Mesendoderm (in vitro differentiated cells): ENCODE measurements at regions not wholly inside any gene's neighbourhood (a gene's known extent, or its start where the extent isn't known, plus 50 kb on each side); places are given as distances from the start of the nearest gene placed in this dataset.
A peak's percentile ranks its signal among the peaks of the same experiment; 100 is the strongest.

Experiments used
- DNase-seq: peaks from one replicate; pipeline ENCODE4 v3.0.0; 2013
- H2AK5ac ChIP-seq: 2 replicates; pipeline ENCODE4 v1.6.1; 2013; ENCODE audit warnings: low read length, inconsistent platforms
- H2BK120ac ChIP-seq: 2 replicates; pipeline ENCODE4 v1.6.1; 2013; ENCODE audit warnings: low read depth, mild to moderate bottlenecking, low read length, moderate library complexity, mixed read lengths
- H2BK15ac ChIP-seq: replicated peaks from 2 replicates; pipeline ENCODE4 v1.6.1; 2013; ENCODE audit warnings: low read depth, mild to moderate bottlenecking, moderate library complexity
- H2BK5ac ChIP-seq: 2 replicates; pipeline ENCODE4 v1.6.1; 2013; ENCODE audit warnings: low read length, inconsistent platforms
- H3K18ac ChIP-seq: 2 replicates; pipeline ENCODE4 v1.6.1; 2013; ENCODE audit warnings: mild to moderate bottlenecking, low read length, mixed read lengths
- H3K23ac ChIP-seq: one replicate; pipeline ENCODE4 v1.6.1; 2013; ENCODE audit warnings: low read length
- H3K27ac ChIP-seq: 2 replicates; pipeline ENCODE4 v1.5.1; 2013; ENCODE audit warnings: low read depth, mild to moderate bottlenecking, inconsistent platforms, low read length, moderate library complexity
- H3K27me3 ChIP-seq: 2 replicates; pipeline ENCODE4 v1.6.1; 2013; ENCODE audit warnings: low read length, control low read depth, mild to moderate bottlenecking, inconsistent platforms; ENCODE audit not compliant: insufficient read depth, poor library complexity
- H3K36me3 ChIP-seq: 2 replicates; pipeline ENCODE4 v1.6.1; 2013; ENCODE audit warnings: low read length, inconsistent platforms; ENCODE audit not compliant: control insufficient read depth, insufficient read depth
- H3K4ac ChIP-seq: one replicate; pipeline ENCODE4 v1.6.1; 2013; ENCODE audit warnings: low read depth, mild to moderate bottlenecking, low read length, moderate library complexity
- H3K4me1 ChIP-seq: 2 replicates; pipeline ENCODE4 v1.6.1; 2013; ENCODE audit warnings: low read depth, low read length, inconsistent platforms; ENCODE audit not compliant: control insufficient read depth
- H3K4me2 ChIP-seq: 2 replicates; pipeline ENCODE4 v1.6.1; 2013; ENCODE audit warnings: low read length
- H3K4me3 ChIP-seq: 2 replicates; pipeline ENCODE4 v1.5.1; 2013; ENCODE audit warnings: mild to moderate bottlenecking, low read length
- H3K56ac ChIP-seq: one replicate; pipeline ENCODE4 v1.6.1; 2013; ENCODE audit warnings: low read length
- H3K79me1 ChIP-seq: 2 replicates; pipeline ENCODE4 v1.6.1; 2013; ENCODE audit warnings: low read length, inconsistent platforms
- H3K79me2 ChIP-seq: 2 replicates; pipeline ENCODE4 v1.6.1; 2013; ENCODE audit warnings: mild to moderate bottlenecking, low read length; ENCODE audit not compliant: control insufficient read depth, insufficient read depth
- H3K9ac ChIP-seq: 2 replicates; pipeline ENCODE4 v1.6.1; 2013; ENCODE audit warnings: low read length, inconsistent platforms
- H4K5ac ChIP-seq: one replicate; pipeline ENCODE4 v1.6.1; 2013; ENCODE audit warnings: low read length
- H4K8ac ChIP-seq: one replicate; pipeline ENCODE4 v1.6.1; 2013; ENCODE audit warnings: low read depth, mild to moderate bottlenecking, control low read depth, low read length, moderate library complexity
- WGBS: extraction: QIAGEN DNeasy Blood & Tissue Kit; methylation state at CpG from one replicate; pipeline ENCODE4 v1.1.7; 2013; ENCODE audit warnings: low lambda C conversion rate, missing lambda C conversion rate; ENCODE audit not compliant: insufficient coverage; ENCODE audit errors: extremely low coverage; 5-methylcytosine and 5-hydroxymethylcytosine counted together

DNA sequence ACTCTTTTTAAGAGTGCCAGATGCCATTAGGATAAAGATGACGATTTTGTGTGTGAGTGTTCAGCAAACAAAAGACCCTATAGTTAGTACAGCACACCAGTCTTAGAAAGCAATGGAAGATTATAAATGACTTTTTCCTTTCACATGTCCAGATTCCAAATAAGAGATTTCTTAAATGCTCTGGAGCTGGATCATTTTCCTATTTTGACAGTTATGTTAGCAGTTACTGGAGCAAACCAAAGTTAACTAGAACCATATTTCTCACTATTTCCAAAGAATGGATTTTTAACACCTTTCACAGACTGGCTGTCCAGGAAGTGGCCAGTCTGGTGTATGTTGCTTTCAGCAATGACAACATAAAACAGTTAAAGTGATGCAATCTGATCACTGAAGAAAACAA, 905.8 kb upstream of the ADGRL2 start:
- H3K79me2 ChIP-seq, result no peaks in the 10 kb centered on the region
- DNase-seq, result no peak
- H2AK5ac ChIP-seq, result no peak overlapping the region
- no peaks in the 10 kb centered on the region for H3K79me1 ChIP-seq
- no peak overlapping the region for H4K5ac ChIP-seq
- H3K4me3 ChIP-seq, result no peak overlapping the region
- H2BK120ac ChIP-seq, result no peak overlapping the region
- H3K4ac ChIP-seq, result no peak overlapping the region
- no peak overlapping the region for H3K27ac ChIP-seq
- H3K36me3 ChIP-seq, result no peaks in the 10 kb centered on the region
- no peaks in the 10 kb centered on the region for H3K27me3 ChIP-seq
- WGBS, result no CpG with 5 or more reads among the region's 1 CpG
- no peak overlapping the region for H3K9ac ChIP-seq
- no peak overlapping the region for H3K4me2 ChIP-seq
- no peaks in the 10 kb centered on the region for H3K4me1 ChIP-seq
- no peak overlapping the region for H2BK15ac ChIP-seq
- no peak overlapping the region for H3K23ac ChIP-seq
- no peak overlapping the region for H4K8ac ChIP-seq
- H2BK5ac ChIP-seq, result no peak overlapping the region
- no peak overlapping the region for H3K56ac ChIP-seq
- no peak overlapping the region for H3K18ac ChIP-seq

DNA sequence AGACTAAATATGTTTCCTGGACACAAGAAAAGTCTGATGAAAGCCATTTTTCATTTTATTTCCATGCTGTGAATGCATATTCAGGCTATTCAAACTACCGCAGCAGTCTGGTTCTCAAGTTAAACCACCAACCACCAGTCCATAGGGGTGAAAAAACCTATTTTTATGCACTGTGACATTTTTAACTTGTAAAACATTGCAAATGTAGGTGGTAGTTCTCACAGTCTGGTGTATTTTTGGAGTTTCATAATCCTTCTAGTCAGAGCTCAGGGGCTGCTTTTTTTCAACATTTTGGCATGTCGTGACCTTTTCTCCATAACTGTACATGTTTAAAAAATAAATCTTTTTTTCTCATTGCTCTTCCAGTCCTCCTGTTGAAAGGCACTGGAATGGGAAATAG, 907.6 kb upstream of the ADGRL2 start:
- Histone ChIP-seq H2BK15ac (no peak overlapping the region), H3K27ac (no peak overlapping the region)
- no CpG with 5 or more reads among the region's 2 CpGs for WGBS

DNA sequence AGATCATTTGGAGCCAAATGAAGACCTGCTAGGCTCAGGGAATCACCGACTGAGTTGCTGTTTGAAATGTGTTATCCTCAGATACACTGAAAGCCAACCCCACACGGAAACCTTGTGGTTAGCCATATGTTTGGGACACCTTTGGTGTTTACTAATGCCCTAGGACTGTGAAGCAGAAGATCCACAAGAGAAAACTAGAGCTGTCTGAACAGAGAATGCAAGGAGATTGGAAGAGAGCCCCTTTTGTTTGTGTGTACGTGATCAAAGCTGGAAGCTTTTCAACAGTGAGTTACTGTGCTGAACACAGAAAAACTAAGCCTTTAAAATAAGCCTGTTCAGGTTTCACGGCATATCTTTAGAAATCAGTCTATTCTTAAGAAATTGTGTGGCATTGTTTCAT, 908.2 kb upstream of the ADGRL2 start:
- Histone ChIP-seq H3K4me1 (no peaks in the 10 kb centered on the region), H3K4ac (no peak overlapping the region), H3K18ac (no peak overlapping the region), H2BK120ac (no peak overlapping the region), H3K9ac (no peak overlapping the region), H2BK5ac (no peak overlapping the region), H3K4me2 (no peak overlapping the region), H3K23ac (no peak overlapping the region), H2BK15ac (no peak overlapping the region), H3K4me3 (no peak overlapping the region), H4K5ac (no peak overlapping the region), H4K8ac (no peak overlapping the region), H3K36me3 (no peaks in the 10 kb centered on the region), H3K56ac (no peak overlapping the region), H2AK5ac (no peak overlapping the region), H3K79me2 (no peaks in the 10 kb centered on the region), H3K79me1 (no peaks in the 10 kb centered on the region), H3K27ac (no peak overlapping the region), H3K27me3 (no peaks in the 10 kb centered on the region)
- DNase-seq, result peak; percentile 15
- WGBS, result no CpG with 5 or more reads among the region's 4 CpGs

More for the DNA sequence above, 907.6 kb upstream of the ADGRL2 start:
- no peak overlapping the region for H2AK5ac ChIP-seq
- H4K8ac ChIP-seq, result no peak overlapping the region
- H3K79me1 ChIP-seq, result no peaks in the 10 kb centered on the region
- no peak overlapping the region for H3K18ac ChIP-seq
- no peak overlapping the region for H3K56ac ChIP-seq
- H2BK120ac ChIP-seq, result no peak overlapping the region
- H4K5ac ChIP-seq, result no peak overlapping the region
- no peak overlapping the region for H2BK5ac ChIP-seq
- no peak for DNase-seq
- no peak overlapping the region for H3K9ac ChIP-seq
- no peaks in the 10 kb centered on the region for H3K27me3 ChIP-seq
- no peak overlapping the region for H3K23ac ChIP-seq
- H3K4me3 ChIP-seq, result no peak overlapping the region
- H3K4me1 ChIP-seq, result no peaks in the 10 kb centered on the region
- no peak overlapping the region for H3K4ac ChIP-seq
- H3K79me2 ChIP-seq, result no peaks in the 10 kb centered on the region
- no peak overlapping the region for H3K4me2 ChIP-seq
- no peaks in the 10 kb centered on the region for H3K36me3 ChIP-seq

DNA sequence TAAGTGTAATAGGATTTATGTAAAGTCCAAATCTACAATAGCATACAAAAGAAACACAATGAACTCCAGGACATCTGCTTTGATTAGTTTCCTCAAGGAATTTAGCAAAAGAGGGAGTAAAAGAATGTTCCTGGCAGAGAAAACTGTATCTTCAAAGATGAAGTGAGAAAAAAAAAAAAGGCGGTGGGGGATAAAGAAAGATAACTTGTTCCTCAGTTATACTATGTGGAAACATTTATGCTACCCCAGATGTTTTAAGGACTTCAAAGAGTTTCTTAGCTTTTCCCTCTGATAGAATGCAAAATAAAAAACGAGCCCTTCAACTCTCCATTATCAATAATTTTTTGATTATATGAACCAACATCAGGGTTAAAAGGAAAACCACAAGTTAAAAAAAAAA, 908.9 kb upstream of the ADGRL2 start:
- H4K5ac ChIP-seq, result no peak overlapping the region
- no peak overlapping the region for H3K9ac ChIP-seq
- H2BK5ac ChIP-seq, result no peak overlapping the region
- H3K79me1 ChIP-seq, result no peaks in the 10 kb centered on the region
- no peak overlapping the region for H4K8ac ChIP-seq
- H2BK120ac ChIP-seq, result no peak overlapping the region
- no peak overlapping the region for H3K18ac ChIP-seq
- H3K27me3 ChIP-seq, result no peaks in the 10 kb centered on the region
- DNase-seq, result no peak
- H3K4me2 ChIP-seq, result no peak overlapping the region
- H3K23ac ChIP-seq, result no peak overlapping the region
- H3K4me3 ChIP-seq, result no peak overlapping the region
- H3K56ac ChIP-seq, result no peak overlapping the region
- H3K79me2 ChIP-seq, result no peaks in the 10 kb centered on the region
- H2AK5ac ChIP-seq, result no peak overlapping the region
- H3K4me1 ChIP-seq, result no peaks in the 10 kb centered on the region
- no CpG with 5 or more reads among the region's 2 CpGs for WGBS
- H3K4ac ChIP-seq, result no peak overlapping the region
- H3K27ac ChIP-seq, result no peak overlapping the region
- no peaks in the 10 kb centered on the region for H3K36me3 ChIP-seq
- H2BK15ac ChIP-seq, result no peak overlapping the region

DNA sequence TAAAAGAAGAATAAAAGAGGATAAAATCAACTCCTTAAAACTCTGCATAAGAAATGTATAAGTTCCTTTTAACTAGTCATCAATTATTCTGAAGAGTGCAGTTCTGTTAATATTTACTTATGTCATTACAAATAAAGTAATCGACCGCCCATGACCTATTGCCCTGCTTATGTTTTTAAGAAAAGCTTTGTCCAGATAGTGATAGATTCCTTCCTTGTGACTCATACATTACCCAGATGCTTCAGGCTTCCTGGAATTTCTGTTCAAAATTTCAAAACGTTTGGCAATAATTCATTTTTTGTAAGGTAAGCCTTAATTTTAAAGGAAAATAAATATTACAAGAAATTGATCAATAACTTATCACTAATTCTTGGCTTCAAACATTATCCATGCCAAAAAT, 918.2 kb upstream of the ADGRL2 start:
- H3K79me1 ChIP-seq, result no peaks in the 10 kb centered on the region
- H3K4me3 ChIP-seq, result no peak overlapping the region
- H4K8ac ChIP-seq, result no peak overlapping the region
- H3K9ac ChIP-seq, result no peak overlapping the region
- H2BK15ac ChIP-seq, result no peak overlapping the region
- no peak overlapping the region for H3K4me2 ChIP-seq
- no CpG with 5 or more reads among the region's 3 CpGs for WGBS
- no peaks in the 10 kb centered on the region for H3K79me2 ChIP-seq
- no peak overlapping the region for H2BK5ac ChIP-seq
- H3K36me3 ChIP-seq, result no peaks in the 10 kb centered on the region
- H3K56ac ChIP-seq, result no peak overlapping the region
- no peak overlapping the region for H2BK120ac ChIP-seq
- no peak overlapping the region for H3K4ac ChIP-seq
- H4K5ac ChIP-seq, result no peak overlapping the region
- no peaks in the 10 kb centered on the region for H3K27me3 ChIP-seq
- no peak overlapping the region for H3K18ac ChIP-seq
- no peaks in the 10 kb centered on the region for H3K4me1 ChIP-seq
- H2AK5ac ChIP-seq, result no peak overlapping the region
- H3K27ac ChIP-seq, result no peak overlapping the region
- DNase-seq, result peak; percentile 51
- no peak overlapping the region for H3K23ac ChIP-seq

DNA sequence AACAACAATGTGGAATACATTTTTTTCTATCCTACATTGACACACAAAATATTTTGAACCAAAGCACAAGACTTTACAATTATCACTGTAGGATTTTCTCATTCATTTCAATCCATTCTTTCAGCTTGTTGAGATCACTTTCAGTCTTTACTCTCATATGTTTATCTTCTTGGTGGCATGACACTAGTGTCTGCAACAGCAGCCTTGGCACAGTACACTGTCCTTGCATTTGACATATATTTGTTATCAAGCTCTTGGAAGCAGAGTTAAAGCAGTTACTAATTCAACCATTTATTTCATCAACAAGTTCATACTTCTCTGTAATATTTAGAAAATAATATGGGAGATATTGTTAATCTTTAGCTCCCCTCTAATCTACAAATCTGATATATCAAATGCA, 922.4 kb upstream of the ADGRL2 start:
- Histone ChIP-seq H3K79me2 (no peaks in the 10 kb centered on the region), H3K27ac (no peak overlapping the region), H3K18ac (no peak overlapping the region), H3K4me2 (no peak overlapping the region), H3K36me3 (no peaks in the 10 kb centered on the region), H3K4ac (no peak overlapping the region), H3K56ac (no peak overlapping the region), H3K23ac (no peak overlapping the region), H2BK15ac (no peak overlapping the region), H2BK5ac (no peak overlapping the region), H3K9ac (no peak overlapping the region), H3K4me1 (no peaks in the 10 kb centered on the region), H2BK120ac (no peak overlapping the region), H3K79me1 (no peaks in the 10 kb centered on the region), H3K27me3 (no peaks in the 10 kb centered on the region), H3K4me3 (no peak overlapping the region), H4K8ac (no peak overlapping the region), H2AK5ac (no peak overlapping the region), H4K5ac (no peak overlapping the region)
- DNase-seq, result no peak
